ENCODE measurements at regions not wholly inside any gene's neighbourhood (a gene's known extent, or its start where the extent isn't known, plus 50 kb on each side); places are given as distances from the start of the nearest gene placed in this dataset.

DNA sequence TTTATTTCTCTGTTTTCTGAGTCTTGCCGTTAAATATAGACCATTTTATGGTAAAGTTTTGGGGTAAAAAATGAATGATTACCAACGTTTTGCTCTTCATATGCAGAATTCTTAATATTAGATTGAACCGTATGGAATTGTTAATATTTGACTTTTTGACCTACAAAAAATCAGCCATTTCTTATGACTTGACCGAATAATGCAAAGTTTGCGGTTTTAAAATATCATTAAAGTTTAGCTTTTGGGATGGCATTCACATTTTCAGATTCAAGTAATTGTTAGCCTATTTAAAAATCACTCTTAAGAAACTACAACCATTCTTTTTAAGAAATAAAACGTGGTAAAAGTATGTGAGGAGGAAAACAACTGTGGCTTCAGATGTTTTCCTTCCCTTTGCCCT, 138.0 kb downstream of the HAUS1 start:
- ChIA-PET CTCF (interaction anchor here (3.0 kb wide), 1 partner anchor 69 kb away, joined by 11 read pairs; a partner anchor contains a TSS), POLR2A (no interaction called here)
- H3K4me3 ChIP-seq (ENCODE audit: low read depth, low read length) = no peak overlapping the region
- H3K4me1 ChIP-seq (ENCODE audit: control insufficient read depth, insufficient read depth, low read length) = no peaks in the 10 kb centered on the region; the same call in 1 of the 2 replicates
- H3K36me3 ChIP-seq (ENCODE audit: control insufficient read depth in 2 of 2, insufficient read depth in 1 of 2, low read length in 2 of 2) = no peaks in the 10 kb centered on the region; a peak in 1 of 3 replicates
- no peak overlapping the region for H3K27ac ChIP-seq (ENCODE audit: extremely low read depth, low read depth, low read length)
- H3K9me3 ChIP-seq (ENCODE audit: control insufficient read depth, insufficient read depth, low read depth, low read length) = no peaks in the 10 kb centered on the region
- TF ChIP-seq, protein P1, sequence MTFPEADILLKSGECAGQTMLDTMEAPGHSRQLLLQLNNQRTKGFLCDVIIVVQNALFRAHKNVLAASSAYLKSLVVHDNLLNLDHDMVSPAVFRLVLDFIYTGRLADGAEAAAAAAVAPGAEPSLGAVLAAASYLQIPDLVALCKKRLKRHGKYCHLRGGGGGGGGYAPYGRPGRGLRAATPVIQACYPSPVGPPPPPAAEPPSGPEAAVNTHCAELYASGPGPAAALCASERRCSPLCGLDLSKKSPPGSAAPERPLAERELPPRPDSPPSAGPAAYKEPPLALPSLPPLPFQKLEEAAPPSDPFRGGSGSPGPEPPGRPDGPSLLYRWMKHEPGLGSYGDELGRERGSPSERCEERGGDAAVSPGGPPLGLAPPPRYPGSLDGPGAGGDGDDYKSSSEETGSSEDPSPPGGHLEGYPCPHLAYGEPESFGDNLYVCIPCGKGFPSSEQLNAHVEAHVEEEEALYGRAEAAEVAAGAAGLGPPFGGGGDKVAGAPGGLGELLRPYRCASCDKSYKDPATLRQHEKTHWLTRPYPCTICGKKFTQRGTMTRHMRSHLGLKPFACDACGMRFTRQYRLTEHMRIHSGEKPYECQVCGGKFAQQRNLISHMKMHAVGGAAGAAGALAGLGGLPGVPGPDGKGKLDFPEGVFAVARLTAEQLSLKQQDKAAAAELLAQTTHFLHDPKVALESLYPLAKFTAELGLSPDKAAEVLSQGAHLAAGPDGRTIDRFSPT (tag by site-specific recombination; IDR thresholded peaks at IDR 0.05) = no peak
- TF ChIP-seq ZNF404 (tag by site-specific recombination; IDR thresholded peaks at IDR 0.05) = no peak
- TF ChIP-seq, protein P2, sequence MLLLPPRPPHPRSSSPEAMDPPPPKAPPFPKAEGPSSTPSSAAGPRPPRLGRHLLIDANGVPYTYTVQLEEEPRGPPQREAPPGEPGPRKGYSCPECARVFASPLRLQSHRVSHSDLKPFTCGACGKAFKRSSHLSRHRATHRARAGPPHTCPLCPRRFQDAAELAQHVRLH (tag by site-specific recombination; IDR thresholded peaks at IDR 0.05) = no peak
- no peak for TF ChIP-seq ZNF521 (tag by site-specific recombination; IDR thresholded peaks at IDR 0.05)

DNA sequence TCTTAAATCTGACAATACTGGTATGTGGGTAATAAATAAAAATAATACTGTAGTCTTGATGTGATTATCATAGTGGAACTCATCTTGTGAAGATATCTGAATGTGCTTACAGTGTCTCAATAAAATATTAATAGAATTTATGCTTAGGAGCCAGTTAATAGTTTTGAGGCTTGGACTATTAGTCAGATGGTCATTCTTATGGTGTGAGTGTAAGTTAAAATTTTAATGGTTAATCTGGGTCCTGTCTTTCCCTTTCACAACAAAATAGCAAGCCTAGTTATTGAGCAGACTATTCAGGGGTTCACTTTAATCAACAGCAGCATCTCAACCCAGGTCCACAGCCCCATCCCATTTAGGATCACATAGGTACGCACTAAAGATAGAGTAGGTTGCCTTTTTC, 138.9 kb downstream of the HAUS1 start:
- H3K36me3 ChIP-seq (ENCODE audit: control insufficient read depth in 2 of 2, insufficient read depth in 1 of 2, low read length in 2 of 2) = no peaks in the 10 kb centered on the region; a peak in 1 of 3 replicates
- H3K9me3 ChIP-seq (ENCODE audit: control insufficient read depth, insufficient read depth, low read depth, low read length) = no peaks in the 10 kb centered on the region
- TF ChIP-seq ZNF121 (tag by site-specific recombination; IDR thresholded peaks at IDR 0.05) (no peak), ZNF426 (tag by site-specific recombination; IDR thresholded peaks at IDR 0.05) (no peak), ZIC2 (tag by site-specific recombination; IDR thresholded peaks at IDR 0.05) (no peak), ZNF658 (tag by site-specific recombination; IDR thresholded peaks at IDR 0.05) (no peak), ZNF211 (tag by site-specific recombination; IDR thresholded peaks at IDR 0.05; ENCODE audit: low read depth) (no peak), ZNF133 (tag by site-specific recombination; IDR thresholded peaks at IDR 0.05) (no peak), ZNF138 (tag by site-specific recombination; IDR thresholded peaks at IDR 0.05; ENCODE audit: borderline replicate concordance) (no peak), ZNF843 (tag by site-specific recombination; IDR thresholded peaks at IDR 0.05) (no peak), ZNF558 (tag by site-specific recombination; IDR thresholded peaks at IDR 0.05) (no peak), RBAK (tag by site-specific recombination; IDR thresholded peaks at IDR 0.05) (no peak), KLF1 (tag by site-specific recombination; IDR thresholded peaks at IDR 0.05) (no peak)
- TF ChIP-seq, protein P3, sequence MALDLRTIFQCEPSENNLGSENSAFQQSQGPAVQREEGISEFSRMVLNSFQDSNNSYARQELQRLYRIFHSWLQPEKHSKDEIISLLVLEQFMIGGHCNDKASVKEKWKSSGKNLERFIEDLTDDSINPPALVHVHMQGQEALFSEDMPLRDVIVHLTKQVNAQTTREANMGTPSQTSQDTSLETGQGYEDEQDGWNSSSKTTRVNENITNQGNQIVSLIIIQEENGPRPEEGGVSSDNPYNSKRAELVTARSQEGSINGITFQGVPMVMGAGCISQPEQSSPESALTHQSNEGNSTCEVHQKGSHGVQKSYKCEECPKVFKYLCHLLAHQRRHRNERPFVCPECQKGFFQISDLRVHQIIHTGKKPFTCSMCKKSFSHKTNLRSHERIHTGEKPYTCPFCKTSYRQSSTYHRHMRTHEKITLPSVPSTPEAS (tag by site-specific recombination; IDR thresholded peaks at IDR 0.05) = no peak
- TF ChIP-seq, protein P4, sequence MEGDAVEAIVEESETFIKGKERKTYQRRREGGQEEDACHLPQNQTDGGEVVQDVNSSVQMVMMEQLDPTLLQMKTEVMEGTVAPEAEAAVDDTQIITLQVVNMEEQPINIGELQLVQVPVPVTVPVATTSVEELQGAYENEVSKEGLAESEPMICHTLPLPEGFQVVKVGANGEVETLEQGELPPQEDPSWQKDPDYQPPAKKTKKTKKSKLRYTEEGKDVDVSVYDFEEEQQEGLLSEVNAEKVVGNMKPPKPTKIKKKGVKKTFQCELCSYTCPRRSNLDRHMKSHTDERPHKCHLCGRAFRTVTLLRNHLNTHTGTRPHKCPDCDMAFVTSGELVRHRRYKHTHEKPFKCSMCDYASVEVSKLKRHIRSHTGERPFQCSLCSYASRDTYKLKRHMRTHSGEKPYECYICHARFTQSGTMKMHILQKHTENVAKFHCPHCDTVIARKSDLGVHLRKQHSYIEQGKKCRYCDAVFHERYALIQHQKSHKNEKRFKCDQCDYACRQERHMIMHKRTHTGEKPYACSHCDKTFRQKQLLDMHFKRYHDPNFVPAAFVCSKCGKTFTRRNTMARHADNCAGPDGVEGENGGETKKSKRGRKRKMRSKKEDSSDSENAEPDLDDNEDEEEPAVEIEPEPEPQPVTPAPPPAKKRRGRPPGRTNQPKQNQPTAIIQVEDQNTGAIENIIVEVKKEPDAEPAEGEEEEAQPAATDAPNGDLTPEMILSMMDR (tag by site-specific recombination; IDR thresholded peaks at IDR 0.05) = no peak
- no peak overlapping the region for H3K4me3 ChIP-seq (ENCODE audit: low read depth, low read length)
- no peak overlapping the region for H3K27ac ChIP-seq (ENCODE audit: extremely low read depth, low read depth, low read length)
- no peaks in the 10 kb centered on the region; the same call in 1 of the 2 replicates for H3K4me1 ChIP-seq (ENCODE audit: control insufficient read depth, insufficient read depth, low read length)
- POLR2A ChIA-PET = no interaction called here
- CTCF ChIA-PET = interaction anchor here (1.3 kb wide), 1 partner anchor 10 kb away, joined by 3 read pairs; no protein-coding TSS in a partner anchor

DNA sequence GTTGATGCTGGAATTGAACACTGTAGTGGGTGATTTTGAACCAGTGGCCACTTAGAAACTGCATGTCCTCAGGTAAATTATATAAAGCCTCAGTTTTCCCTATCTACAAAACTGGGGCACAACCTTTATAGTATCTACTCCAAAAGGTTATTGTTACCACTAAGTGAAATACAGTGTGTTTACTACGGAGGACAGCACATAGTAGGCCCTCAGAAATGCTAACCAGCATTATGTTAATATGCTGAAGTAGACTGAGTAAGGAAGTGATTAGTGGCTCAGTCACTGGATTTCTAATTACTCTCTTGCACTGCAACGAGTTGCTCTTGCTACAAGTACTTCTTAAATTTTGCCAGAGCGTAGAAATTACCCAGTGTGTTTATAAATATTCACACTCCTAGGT, 139.5 kb downstream of the HAUS1 start:
- H3K36me3 ChIP-seq (ENCODE audit: control insufficient read depth in 2 of 2, insufficient read depth in 1 of 2, low read length in 2 of 2) = no peaks in the 10 kb centered on the region; a peak in 1 of 3 replicates
- H3K9me3 ChIP-seq (ENCODE audit: control insufficient read depth, insufficient read depth, low read depth, low read length) = no peaks in the 10 kb centered on the region
- ChIA-PET CTCF (interaction anchor here (1.3 to 1.5 kb wide), 2 partner anchors 9 to 70 kb away, joined by 3 to 6 read pairs; a partner anchor contains a TSS), POLR2A (no interaction called here)
- H3K4me3 ChIP-seq (ENCODE audit: low read depth, low read length) = no peak overlapping the region
- H3K4me1 ChIP-seq (ENCODE audit: control insufficient read depth, insufficient read depth, low read length) = no peaks in the 10 kb centered on the region; the same call in 1 of the 2 replicates
- no peak overlapping the region for H3K27ac ChIP-seq (ENCODE audit: extremely low read depth, low read depth, low read length)
- TF ChIP-seq ZNF302 (tag by site-specific recombination; IDR thresholded peaks at IDR 0.05; ENCODE audit: low read depth) (no peak), ZBTB7A (tag by site-specific recombination; IDR thresholded peaks at IDR 0.05; ENCODE audit: low read depth) (no peak), ZNF138 (tag by site-specific recombination; IDR thresholded peaks at IDR 0.05; ENCODE audit: borderline replicate concordance) (no peak), REPIN1 (tag by site-specific recombination; IDR thresholded peaks at IDR 0.05; ENCODE audit: low read depth) (no peak), ZNF549 (tag by site-specific recombination; IDR thresholded peaks at IDR 0.05) (no peak)
- TF ChIP-seq, protein P5, sequence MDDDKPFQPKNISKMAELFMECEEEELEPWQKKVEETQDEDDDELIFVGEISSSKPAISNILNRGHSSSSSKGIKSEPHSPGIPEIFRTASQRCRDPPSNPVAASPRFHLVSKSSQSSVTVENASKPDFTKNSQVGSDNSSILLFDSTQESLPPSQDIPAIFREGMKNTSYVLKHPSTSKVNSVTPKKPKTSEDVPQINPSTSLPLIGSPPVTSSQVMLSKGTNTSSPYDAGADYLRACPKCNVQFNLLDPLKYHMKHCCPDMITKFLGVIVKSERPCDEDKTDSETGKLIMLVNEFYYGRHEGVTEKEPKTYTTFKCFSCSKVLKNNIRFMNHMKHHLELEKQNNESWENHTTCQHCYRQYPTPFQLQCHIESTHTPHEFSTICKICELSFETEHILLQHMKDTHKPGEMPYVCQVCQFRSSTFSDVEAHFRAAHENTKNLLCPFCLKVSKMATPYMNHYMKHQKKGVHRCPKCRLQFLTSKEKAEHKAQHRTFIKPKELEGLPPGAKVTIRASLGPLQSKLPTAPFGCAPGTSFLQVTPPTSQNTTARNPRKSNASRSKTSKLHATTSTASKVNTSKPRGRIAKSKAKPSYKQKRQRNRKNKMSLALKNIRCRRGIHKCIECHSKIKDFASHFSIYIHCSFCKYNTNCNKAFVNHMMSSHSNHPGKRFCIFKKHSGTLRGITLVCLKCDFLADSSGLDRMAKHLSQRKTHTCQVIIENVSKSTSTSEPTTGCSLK (tag by site-specific recombination; IDR thresholded peaks at IDR 0.05) = no peak
- TF ChIP-seq, protein P6, sequence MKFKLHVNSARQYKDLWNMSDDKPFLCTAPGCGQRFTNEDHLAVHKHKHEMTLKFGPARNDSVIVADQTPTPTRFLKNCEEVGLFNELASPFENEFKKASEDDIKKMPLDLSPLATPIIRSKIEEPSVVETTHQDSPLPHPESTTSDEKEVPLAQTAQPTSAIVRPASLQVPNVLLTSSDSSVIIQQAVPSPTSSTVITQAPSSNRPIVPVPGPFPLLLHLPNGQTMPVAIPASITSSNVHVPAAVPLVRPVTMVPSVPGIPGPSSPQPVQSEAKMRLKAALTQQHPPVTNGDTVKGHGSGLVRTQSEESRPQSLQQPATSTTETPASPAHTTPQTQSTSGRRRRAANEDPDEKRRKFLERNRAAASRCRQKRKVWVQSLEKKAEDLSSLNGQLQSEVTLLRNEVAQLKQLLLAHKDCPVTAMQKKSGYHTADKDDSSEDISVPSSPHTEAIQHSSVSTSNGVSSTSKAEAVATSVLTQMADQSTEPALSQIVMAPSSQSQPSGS (tag by site-specific recombination; IDR thresholded peaks at IDR 0.05; ENCODE audit: low read depth) = no peak
